Endothelial cell of umbilical vein (primary cell): ENCODE measurements at regions not wholly inside any gene's neighbourhood (a gene's known extent, or its start where the extent isn't known, plus 50 kb on each side); places are given as distances from the start of the nearest gene placed in this dataset.

Experiments used
- BruUV-seq: library from RNA; stranded (reverse); fragments of 400-500 nt; replicated peaks from 2 replicates; lab custom pipeline; 2021; lab: Mats Ljungman, UMichigan
- CTCF ChIA-PET: fragments of 300-600, 350-600 bp; sonication (Branson Sonifier 250); formaldehyde crosslinking; loops from one replicate; lab custom pipeline; 2021; ENCODE audit warnings: antibody characterized with exemption, inconsistent platforms; lab: Charles Lee
- POLR2A ChIA-PET: fragments of 300-600, 350-600 bp; sonication (Branson Sonifier 250); formaldehyde crosslinking; loops from one replicate; lab custom pipeline; 2021; ENCODE audit warnings: antibody characterized with exemption, inconsistent platforms; lab: Charles Lee
- DNase-seq: peaks from one replicate; pipeline ENCODE4 v3.0.0-alpha.2; 2011; ENCODE audit warnings: low read depth, low spot score
- FAIRE-seq: peaks from 2 replicates; lab custom pipeline; 2011; peaks lifted over from hg19 to GRCh38; lab: Jason Lieb, UNC
- H2AFZ ChIP-seq: 2 replicates; pipeline ENCODE4 v1.6.0; 2012; ENCODE audit warnings: low read depth, low read length, control low read depth, inconsistent platforms
- H3K27ac ChIP-seq: 2 replicates; pipeline ENCODE4 v1.5.1; 2011; ENCODE audit warnings: low read depth, mild to moderate bottlenecking, control low read depth, low read length, moderate library complexity; ENCODE audit not compliant: insufficient read depth
- H3K27me3 ChIP-seq, 2 experiments: 2 replicates each; pipeline versions ENCODE4 v1.6.0 to v1.6.1; 2011; ENCODE audit warnings: low read length in 2 of 2, mixed read lengths in 1 of 2; ENCODE audit not compliant: control insufficient read depth in 2 of 2, insufficient read depth in 2 of 2
- H3K36me3 ChIP-seq, 2 experiments: 2 replicates in 1 of 2; 3 replicates in 1 of 2; pipeline ENCODE4 v1.5.1; 2011; ENCODE audit warnings: low read length in 2 of 2, mild to moderate bottlenecking in 1 of 2, moderate library complexity in 1 of 2; ENCODE audit not compliant: control insufficient read depth in 2 of 2, insufficient read depth in 2 of 2; ENCODE audit errors: extremely low read depth in 1 of 2
- H3K4me1 ChIP-seq: 3 replicates; pipeline ENCODE4 v1.5.1; 2011; ENCODE audit warnings: mild to moderate bottlenecking, low read length; ENCODE audit not compliant: control insufficient read depth, insufficient read depth; ENCODE audit errors: extremely low read depth
- H3K4me2 ChIP-seq: 2 replicates; pipeline ENCODE4 v1.6.1; 2011; ENCODE audit warnings: low read length, control low read depth, mixed read lengths; ENCODE audit not compliant: insufficient read depth
- H3K4me3 ChIP-seq, 3 experiments: fragments of 200-600 bp in 1 of 3; sonication (generic), shearing (Covaris generic) in 1 of 3; replicated peaks in 1 of 3; 2 replicates each; pipeline ENCODE4 v1.5.1; 2011 to 2016; ENCODE audit warnings: control low read depth in 3 of 3, low read length in 3 of 3, mild to moderate bottlenecking in 2 of 3, inconsistent platforms in 1 of 3, low read depth in 1 of 3, moderate library complexity in 1 of 3; ENCODE audit not compliant: insufficient read depth in 1 of 3
- H3K79me2 ChIP-seq: 2 replicates; pipeline ENCODE4 v1.6.0; 2012; ENCODE audit warnings: low read length, inconsistent platforms; ENCODE audit not compliant: control insufficient read depth, insufficient read depth
- H3K9ac ChIP-seq: replicated peaks from 2 replicates; pipeline ENCODE3; 2011; ENCODE audit warnings: low read length, control low read depth; ENCODE audit not compliant: insufficient read depth; ENCODE audit errors: extremely low read depth
- H3K9me1 ChIP-seq: replicated peaks from 3 replicates; pipeline ENCODE4 v1.6.0; 2011; ENCODE audit warnings: mild to moderate bottlenecking, low read length; ENCODE audit not compliant: control insufficient read depth, insufficient read depth; ENCODE audit errors: extremely low read depth
- H3K9me3 ChIP-seq: replicated peaks from 2 replicates; pipeline ENCODE4 v1.5.1; 2012; ENCODE audit warnings: low read length, inconsistent platforms; ENCODE audit not compliant: control insufficient read depth, insufficient read depth
- H4K20me1 ChIP-seq: replicated peaks from 2 replicates; pipeline ENCODE3; 2011; ENCODE audit warnings: mild to moderate bottlenecking, low read length; ENCODE audit not compliant: control insufficient read depth, insufficient read depth; ENCODE audit errors: extremely low read depth
- CTCF ChIP-seq, 2 donors: IDR thresholded peaks; 1 replicate in 1 of 2; 2 replicates in 1 of 2; pipeline ENCODE4 v1.5.1; 2011; ENCODE audit warnings: low read length in 2 of 2, mild to moderate bottlenecking in 2 of 2, moderate library complexity in 2 of 2, control low read depth in 1 of 2, inconsistent platforms in 1 of 2, low read depth in 1 of 2; ENCODE audit not compliant: insufficient read depth in 1 of 2; ENCODE audit errors: extremely low read depth in 1 of 2
- EZH2 ChIP-seq: IDR thresholded peaks from 2 replicates; pipeline ENCODE4 v1.6.1; 2012; ENCODE audit warnings: borderline replicate concordance, low read depth, mild to moderate bottlenecking, moderate library complexity, low read length, inconsistent platforms; ENCODE audit not compliant: severe bottlenecking
- FOS ChIP-seq: IDR thresholded peaks from 2 replicates; pipeline ENCODE4 v1.6.1; 2011; ENCODE audit warnings: mild to moderate bottlenecking, low read length, moderate library complexity, borderline replicate concordance; ENCODE audit not compliant: insufficient read depth
- GATA2 ChIP-seq: IDR thresholded peaks from 2 replicates; pipeline ENCODE4 v1.7.0; 2011; ENCODE audit warnings: low read depth, mild to moderate bottlenecking, moderate library complexity, mixed read lengths, low read length; ENCODE audit not compliant: insufficient read length, insufficient read depth
- JUN ChIP-seq: IDR thresholded peaks from 2 replicates; pipeline ENCODE4 v1.6.1; 2011; ENCODE audit warnings: borderline replicate concordance, low read depth; ENCODE audit not compliant: insufficient read length, insufficient read depth
- MAX ChIP-seq: IDR thresholded peaks from 2 replicates; pipeline ENCODE4 v1.6.1; 2011; ENCODE audit not compliant: insufficient read depth, insufficient read length
- MYC ChIP-seq: IDR thresholded peaks from one replicate; pipeline ENCODE4 v1.6.1; 2011; ENCODE audit warnings: mild to moderate bottlenecking, low read depth, low read length
- POLR2A ChIP-seq: IDR thresholded peaks from 2 replicates; pipeline ENCODE4 v1.6.1; 2012; ENCODE audit warnings: low read depth, mild to moderate bottlenecking, control low read depth, low read length
- POLR2AphosphoS5 ChIP-seq: IDR thresholded peaks from 2 replicates; pipeline ENCODE4 v1.6.1; 2012; ENCODE audit warnings: low read depth, mild to moderate bottlenecking, control low read depth, low read length, moderate library complexity; ENCODE audit not compliant: insufficient read depth
- dilution Hi-C: fragments of 300-500 bp; cut with MboI; formaldehyde crosslinking; loops from one replicate; pipeline ENCODE4 v1.15.0; 2019; ENCODE audit warnings: low sequenced_read_pairs; ENCODE audit not compliant: extremely low pct_ligation_motif_present
- intact Hi-C: fragments of 100-400 bp; cut with micrococcal nuclease; formaldehyde crosslinking; loops from one replicate; pipeline ENCODE4 v1.10.0; 2022

- TF ChIP-seq FOS (no peak), JUN (no peak), MAX (no peak), POLR2A (no peak), GATA2 (no peak), CTCF (IDR thresholded peaks at IDR 0.05; ENCODE audit: extremely low read depth in 1 of 2, insufficient read depth in 1 of 2, low read depth in 1 of 2, low read length in 2 of 2) (no peak), EZH2 (no peak), MYC (no peak), POLR2AphosphoS5 (no peak)
- Histone ChIP-seq H2AFZ (no peak overlapping the region), H3K36me3 (no peaks in the 10 kb centered on the region), H3K9me3 (no peaks in the 10 kb centered on the region), H3K4me3 (no peak overlapping the region), H3K4me2 (no peak overlapping the region), H3K27ac (no peak overlapping the region), H3K4me1 (no peaks in the 10 kb centered on the region), H3K27me3 (no peaks in the 10 kb centered on the region), H4K20me1 (no peaks in the 10 kb centered on the region), H3K79me2 (no peaks in the 10 kb centered on the region), H3K9me1 (no peaks in the 10 kb centered on the region), H3K9ac (no peak overlapping the region)
- no TSS peak for BruUV-seq
- ChIA-PET POLR2A (no interaction called here), CTCF (interaction anchor here (1.0 kb wide), 1 partner anchor 11 kb away, joined by 3 read pairs; no protein-coding TSS in a partner anchor)
- dilution Hi-C loops (no loop called here), intact Hi-C loops (no loop called here)
- FAIRE-seq = no peak
- no peak for DNase-seq
These were observed 522.5 kb downstream of the TSN start for GRCh38 chr2:122277956-122278355.
